Activated B cell treated with CpG ODN at 0.5 μM for 24 hours (primary cell): ENCODE measurements at regions not wholly inside any gene's neighbourhood (a gene's known extent, or its start where the extent isn't known, plus 50 kb on each side); places are given as distances from the start of the nearest gene placed in this dataset.

Experiments
- ATAC-seq: fragments of 200-7000 bp; cut with Tn5 transposase; one replicate; pipeline ENCODE4 v1.10.0; 2021; ENCODE audit warnings: low read depth, mild to moderate bottlenecking, moderate library complexity
- CTCF ChIA-PET: fragments of 350-600 bp; sonication (Branson Sonifier 250); formaldehyde crosslinking; loops from one replicate; lab custom pipeline; 2021; ENCODE audit warnings: antibody characterized with exemption; lab: Charles Lee
- POLR2A ChIA-PET: fragments of 350-600 bp; sonication (Branson Sonifier 250); formaldehyde crosslinking; loops from one replicate; lab custom pipeline; 2021; ENCODE audit warnings: antibody characterized with exemption; lab: Charles Lee
- DNase-seq: peaks from one replicate; pipeline ENCODE4 v3.0.0; 2022
- H3K27ac Mint-ChIP-seq: one replicate; pipeline ENCODE4 v1.8.0; 2020; ENCODE audit warnings: mixed read lengths
- H3K27me3 Mint-ChIP-seq: one replicate; pipeline ENCODE4 v1.8.0; 2021; ENCODE audit warnings: mixed read lengths
- H3K36me3 Mint-ChIP-seq: one replicate; pipeline ENCODE4 v1.8.0; 2021; ENCODE audit warnings: low read depth, mixed read lengths
- H3K4me1 Mint-ChIP-seq: one replicate; pipeline ENCODE4 v1.8.0; 2021; ENCODE audit warnings: mixed read lengths
- H3K4me3 Mint-ChIP-seq: one replicate; pipeline ENCODE4 v1.8.0; 2020; ENCODE audit warnings: mild to moderate bottlenecking, mixed read lengths
- H3K9me3 Mint-ChIP-seq: one replicate; pipeline ENCODE4 v1.8.0; 2020; ENCODE audit warnings: mixed read lengths
- intact Hi-C: fragments of 100-400 bp; cut with micrococcal nuclease; formaldehyde crosslinking; loops from one replicate; pipeline ENCODE4 v1.15.1; 2024
- TF ChIP-seq, protein P1 (sequence below): fragments of 200-600 bp; IDR thresholded peaks from one replicate; pipeline ENCODE4 v1.8.0; 2022; ENCODE audit warnings: antibody characterized with exemption, mild to moderate bottlenecking

DNA sequence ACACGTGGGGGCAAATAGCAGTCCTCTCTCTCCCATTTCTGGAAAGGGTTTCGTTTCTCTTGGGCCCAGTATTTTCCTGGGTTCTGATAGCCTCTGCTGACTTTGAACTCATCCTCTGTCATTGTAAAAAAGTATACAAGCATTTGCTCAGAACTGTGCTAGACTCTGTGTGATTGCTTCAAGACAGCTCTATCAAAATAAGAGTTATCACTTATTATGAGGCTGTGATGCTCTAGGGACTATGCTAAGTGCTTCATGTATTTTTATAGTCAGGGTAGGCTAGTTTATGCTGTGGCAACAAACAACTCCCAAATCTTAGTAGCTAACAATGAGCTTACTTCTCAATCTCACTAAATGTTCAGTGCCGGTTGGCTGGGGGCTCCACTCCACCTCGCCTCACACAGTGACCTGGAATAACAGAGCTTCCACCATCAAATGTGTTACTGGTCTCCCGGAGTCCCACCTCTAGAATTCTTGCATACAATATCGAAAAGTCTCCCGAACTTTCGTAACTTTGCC lies 110.8 kb upstream of the CDC42EP3 start:
- Mint-ChIP-seq H3K36me3 (no peaks in the 10 kb centered on the region), H3K27me3 (peaks cover 3% of the 10 kb centered on the region), H3K4me1 (peaks cover 1% of the 10 kb centered on the region), H3K4me3 (no peak overlapping the region), H3K9me3 (no peaks in the 10 kb centered on the region), H3K27ac (no peak overlapping the region)
- POLR2A ChIA-PET, result no interaction called here
- ATAC-seq, result no peak
- no peak for DNase-seq
- intact Hi-C loops, result no loop called here
- TF ChIP-seq, protein P1, sequence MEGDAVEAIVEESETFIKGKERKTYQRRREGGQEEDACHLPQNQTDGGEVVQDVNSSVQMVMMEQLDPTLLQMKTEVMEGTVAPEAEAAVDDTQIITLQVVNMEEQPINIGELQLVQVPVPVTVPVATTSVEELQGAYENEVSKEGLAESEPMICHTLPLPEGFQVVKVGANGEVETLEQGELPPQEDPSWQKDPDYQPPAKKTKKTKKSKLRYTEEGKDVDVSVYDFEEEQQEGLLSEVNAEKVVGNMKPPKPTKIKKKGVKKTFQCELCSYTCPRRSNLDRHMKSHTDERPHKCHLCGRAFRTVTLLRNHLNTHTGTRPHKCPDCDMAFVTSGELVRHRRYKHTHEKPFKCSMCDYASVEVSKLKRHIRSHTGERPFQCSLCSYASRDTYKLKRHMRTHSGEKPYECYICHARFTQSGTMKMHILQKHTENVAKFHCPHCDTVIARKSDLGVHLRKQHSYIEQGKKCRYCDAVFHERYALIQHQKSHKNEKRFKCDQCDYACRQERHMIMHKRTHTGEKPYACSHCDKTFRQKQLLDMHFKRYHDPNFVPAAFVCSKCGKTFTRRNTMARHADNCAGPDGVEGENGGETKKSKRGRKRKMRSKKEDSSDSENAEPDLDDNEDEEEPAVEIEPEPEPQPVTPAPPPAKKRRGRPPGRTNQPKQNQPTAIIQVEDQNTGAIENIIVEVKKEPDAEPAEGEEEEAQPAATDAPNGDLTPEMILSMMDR, result no peak
- CTCF ChIA-PET, result no interaction called here

DNA sequence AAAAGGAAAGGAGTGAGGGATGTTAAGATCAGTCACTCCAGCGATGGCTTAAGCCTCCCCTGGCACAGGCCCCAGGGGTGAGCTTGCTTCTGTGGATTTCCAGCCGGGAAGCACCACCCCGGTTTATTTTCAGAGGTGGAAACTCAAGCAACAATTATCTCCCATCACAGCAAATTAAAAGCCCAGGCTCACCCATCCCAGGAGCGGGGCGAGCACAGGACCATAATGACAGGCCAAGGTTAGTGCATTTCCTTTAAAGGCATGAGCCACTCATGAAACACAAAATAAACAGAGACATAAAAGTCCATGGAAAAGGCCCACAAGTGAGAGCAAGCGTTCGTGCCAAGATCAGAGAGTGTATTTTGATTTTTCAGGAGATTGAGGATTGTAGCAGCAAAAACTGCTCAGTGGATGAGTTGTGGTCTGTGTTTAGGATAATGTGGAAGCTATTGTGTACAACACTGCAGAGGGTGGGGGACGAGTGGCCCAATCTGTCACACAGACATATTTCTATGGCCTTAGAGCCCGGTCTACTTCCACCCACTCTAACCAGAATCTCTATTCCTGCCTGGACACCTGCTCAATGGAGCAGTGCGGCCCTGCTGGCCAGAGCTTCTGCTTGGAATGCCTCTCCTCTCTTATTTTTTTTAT lies 111.4 kb upstream of the CDC42EP3 start:
- DNase-seq (no peak), ATAC-seq (no peak)
- ChIA-PET POLR2A (no interaction called here), CTCF (no interaction called here)
- Mint-ChIP-seq H3K36me3 (no peaks in the 10 kb centered on the region), H3K9me3 (no peaks in the 10 kb centered on the region), H3K4me3 (no peak overlapping the region), H3K4me1 (peaks cover 1% of the 10 kb centered on the region), H3K27ac (no peak overlapping the region), H3K27me3 (peaks cover 3% of the 10 kb centered on the region)
- intact Hi-C loops, result no loop called here
- TF ChIP-seq, protein P1, result no peak

DNA sequence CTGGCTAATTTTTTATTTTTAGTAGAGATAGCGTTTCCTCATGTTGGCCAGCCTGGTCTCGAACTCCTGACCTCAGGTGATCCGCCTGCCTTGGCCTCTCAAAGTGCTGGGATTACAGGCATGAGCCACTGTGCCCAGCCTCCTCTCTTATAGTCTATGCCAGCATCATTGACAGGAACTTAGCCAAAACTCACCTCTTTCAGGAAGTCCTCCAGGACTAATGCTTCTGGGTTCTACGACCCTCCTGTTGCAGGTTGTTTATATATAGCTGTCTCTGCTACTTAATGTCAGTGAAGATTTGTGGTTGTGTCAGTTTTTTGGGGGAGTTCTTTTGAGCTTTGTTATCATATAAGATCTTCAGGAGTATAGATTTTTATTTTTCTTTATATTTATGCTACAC lies 112.1 kb upstream of the CDC42EP3 start:
- Mint-ChIP-seq H3K4me1 (peaks cover 1% of the 10 kb centered on the region), H3K4me3 (no peak overlapping the region), H3K9me3 (peaks cover 4% of the 10 kb centered on the region), H3K27ac (no peak overlapping the region), H3K27me3 (peaks cover 3% of the 10 kb centered on the region), H3K36me3 (peaks cover 3% of the 10 kb centered on the region)
- TF ChIP-seq, protein P1, result no peak
- no peak for ATAC-seq
- intact Hi-C loops, result no loop called here
- no peak for DNase-seq
- ChIA-PET CTCF (no interaction called here), POLR2A (no interaction called here)

DNA sequence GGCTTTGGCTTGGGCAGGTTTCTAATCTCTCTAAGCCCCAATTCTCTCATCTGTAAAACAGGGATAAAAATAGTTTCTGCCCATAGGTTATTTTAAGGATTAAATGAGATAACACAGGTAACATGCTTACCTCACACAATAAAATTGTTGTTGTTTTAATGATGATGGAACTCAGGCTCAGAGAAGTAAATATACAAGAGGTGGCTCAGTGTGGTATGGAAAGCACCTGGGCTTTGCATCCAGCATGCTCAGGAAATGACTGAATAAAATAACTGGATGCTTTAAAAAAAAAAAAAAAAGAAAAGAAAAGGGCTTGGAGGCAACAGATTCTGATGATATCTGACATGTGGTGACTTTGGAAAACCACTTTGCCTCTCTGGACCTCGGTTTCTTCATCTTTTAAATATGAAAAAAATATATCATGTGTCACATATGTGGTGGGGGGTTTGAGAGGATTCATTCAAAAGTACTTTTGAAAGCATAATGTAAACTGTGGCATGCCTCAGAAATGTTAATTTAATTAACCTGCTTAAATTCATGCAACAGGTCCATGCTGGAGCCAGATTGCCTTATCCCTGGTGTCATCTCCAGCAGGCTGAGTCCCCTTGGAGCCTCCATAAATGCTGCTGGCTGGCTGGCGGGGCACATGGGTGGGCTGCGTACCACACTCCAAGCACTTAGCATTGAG lies 112.8 kb upstream of the CDC42EP3 start:
- DNase-seq (no peak), ATAC-seq (no peak)
- Mint-ChIP-seq H3K4me1 (peaks cover 1% of the 10 kb centered on the region), H3K27me3 (peaks cover 3% of the 10 kb centered on the region), H3K4me3 (no peak overlapping the region), H3K27ac (no peak overlapping the region), H3K9me3 (peaks cover 11% of the 10 kb centered on the region), H3K36me3 (peaks cover 5% of the 10 kb centered on the region)
- TF ChIP-seq, protein P1, result no peak
- POLR2A ChIA-PET, result no interaction called here
- intact Hi-C loops, result no loop called here
- CTCF ChIA-PET, result no interaction called here

DNA sequence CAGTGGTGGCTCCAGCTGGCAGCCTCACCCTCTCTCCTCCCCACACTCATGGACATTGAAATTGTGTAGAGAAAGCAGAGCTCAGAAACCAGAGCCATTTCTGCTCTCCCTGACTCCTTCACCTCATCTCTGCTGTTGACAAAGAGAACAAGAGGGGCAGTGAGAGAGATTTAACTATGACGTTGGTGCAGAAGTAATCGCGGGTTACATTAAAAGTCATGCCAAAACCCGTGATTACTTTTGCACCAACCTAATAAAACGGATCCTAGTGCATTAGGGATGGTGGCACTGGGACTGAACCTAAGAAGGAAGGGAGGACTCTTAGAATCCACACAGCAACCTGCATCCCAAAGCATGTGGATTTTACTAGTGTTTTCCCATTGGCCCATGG lies 113.3 kb upstream of the CDC42EP3 start:
- no peaks in the 10 kb centered on the region for H3K4me1 Mint-ChIP-seq
- no peak overlapping the region for H3K4me3 Mint-ChIP-seq
- peaks cover 5% of the 10 kb centered on the region for H3K36me3 Mint-ChIP-seq
- intact Hi-C loops, result no loop called here
- POLR2A ChIA-PET, result no interaction called here
- TF ChIP-seq, protein P1, result no peak
- no peak for DNase-seq
- no peak overlapping the region for H3K27ac Mint-ChIP-seq
- CTCF ChIA-PET, result no interaction called here
- peaks cover 14% of the 10 kb centered on the region for H3K9me3 Mint-ChIP-seq
- no peak for ATAC-seq
- peaks cover 3% of the 10 kb centered on the region for H3K27me3 Mint-ChIP-seq
